HG02623 (cell line): ENCODE measurements at regions not wholly inside any gene's neighbourhood (a gene's known extent, or its start where the extent isn't known, plus 50 kb on each side); places are given as distances from the start of the nearest gene placed in this dataset.
"Not testable (repeated sequence)": the region's sequence is repeated elsewhere in the genome, so short reads cannot be mapped to it uniquely, and the experiment has no call there.

ENCODE experiments used
- ATAC-seq: cut with Tn5 transposase; IDR thresholded peaks from one replicate; pipeline ENCODE4 v1.9.1; 2021; ENCODE audit warnings: moderate library complexity; ENCODE audit not compliant: unreplicated experiment

GRCh38 chrX:139475432-139475831, 55.1 kb upstream of the F9 start:
- no peak for ATAC-seq

- ATAC-seq = not testable (repeated sequence)
Measured at GRCh38 chrX:139461945-139462344, 68.6 kb upstream of the F9 start.

- no peak for ATAC-seq
Measured at GRCh38 chrX:139454743-139455142, 75.8 kb upstream of the F9 start.

GRCh38 chrX:139448996-139449395, 81.5 kb upstream of the F9 start:
- ATAC-seq = no peak

- no peak for ATAC-seq
Measured at GRCh38 chrX:139446832-139447231, 83.7 kb upstream of the F9 start.

GRCh38 chrX:139429913-139430312, 100.6 kb upstream of the F9 start:
- no peak for ATAC-seq

- no peak for ATAC-seq
Measured at GRCh38 chrX:139423186-139423585, 107.4 kb upstream of the F9 start.

GRCh38 chrX:139398258-139398657, 132.3 kb upstream of the F9 start:
- not testable (repeated sequence) for ATAC-seq

GRCh38 chrX:139388254-139388653, 142.3 kb upstream of the F9 start:
- no peak for ATAC-seq

- ATAC-seq = no peak
Measured at GRCh38 chrX:139382529-139382928, 148.0 kb upstream of the F9 start.

- not testable (repeated sequence) for ATAC-seq
Measured at GRCh38 chrX:139376547-139376946, 154.0 kb upstream of the F9 start.

- no peak for ATAC-seq
Measured at GRCh38 chrX:139360356-139360755, 170.2 kb upstream of the F9 start.

GRCh38 chrX:139342594-139342991, 187.9 kb upstream of the F9 start:
- not testable (repeated sequence) for ATAC-seq

- ATAC-seq = not testable (repeated sequence)
Measured at GRCh38 chrX:139341855-139342593, 188.5 kb upstream of the F9 start.

GRCh38 chrX:139332441-139332840, 198.1 kb upstream of the F9 start:
- no peak for ATAC-seq

- no peak for ATAC-seq
Measured at GRCh38 chrX:139327355-139327754, 203.2 kb upstream of the F9 start.

GRCh38 chrX:139324756-139325155, 205.8 kb upstream of the F9 start:
- no peak for ATAC-seq

GRCh38 chrX:139320661-139321354, 209.7 kb upstream of the F9 start:
- not testable (repeated sequence) for ATAC-seq

GRCh38 chrX:139306675-139307074, 223.9 kb upstream of the F9 start:
- not testable (repeated sequence) for ATAC-seq

GRCh38 chrX:139304471-139304870, 226.1 kb upstream of the F9 start:
- no peak for ATAC-seq

- ATAC-seq = no peak
Measured at GRCh38 chrX:139299309-139299708, 231.2 kb upstream of the F9 start.

- no peak for ATAC-seq
Measured at GRCh38 chrX:139298437-139298836, 232.1 kb upstream of the F9 start.
